Stimulated activated CD4-positive, alpha-beta T cell treated with anti-CD3 and anti-CD28 coated beads, Interleukin-1b, Interleukin-23, amount 100 ng/mL, for 48 hours (primary cell): ENCODE measurements at regions not wholly inside any gene's neighbourhood (a gene's known extent, or its start where the extent isn't known, plus 50 kb on each side); places are given as distances from the start of the nearest gene placed in this dataset.
A peak's percentile ranks its signal among the peaks of the same experiment; 100 is the strongest.
"Not testable (repeated sequence)": the region's sequence is repeated elsewhere in the genome, so short reads cannot be mapped to it uniquely, and the experiment has no call there.

Source experiments
- DNase-seq: peaks from one replicate; pipeline ENCODE4 v3.0.0-alpha.2; 2020

DNA sequence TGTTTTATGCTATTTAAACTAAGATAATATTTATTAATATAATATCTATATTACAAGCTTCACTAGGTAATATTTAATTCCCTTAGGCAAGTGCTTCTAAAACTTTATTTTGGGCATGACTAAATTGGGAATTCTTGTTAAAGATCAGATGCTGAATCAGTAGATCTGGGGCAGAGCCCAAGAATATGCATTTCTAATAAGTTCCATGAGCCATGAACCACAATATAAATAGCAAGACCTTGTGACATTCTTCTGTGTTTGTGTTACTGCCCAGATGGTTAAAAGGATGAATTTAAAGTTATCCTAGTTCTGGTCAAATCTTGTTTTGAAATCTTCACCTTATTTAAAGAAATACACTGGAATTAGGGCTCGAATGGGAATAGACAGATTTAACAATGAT, 258.4 kb upstream of the CACNA2D1 start:
- DNase-seq = no peak

- DNase-seq = no peak
Measured at GRCh38 chr7:82700741-82701140, 257.2 kb upstream of the CACNA2D1 start.

- DNase-seq = no peak
Measured at GRCh38 chr7:82699773-82700186, 256.2 kb upstream of the CACNA2D1 start.

DNA sequence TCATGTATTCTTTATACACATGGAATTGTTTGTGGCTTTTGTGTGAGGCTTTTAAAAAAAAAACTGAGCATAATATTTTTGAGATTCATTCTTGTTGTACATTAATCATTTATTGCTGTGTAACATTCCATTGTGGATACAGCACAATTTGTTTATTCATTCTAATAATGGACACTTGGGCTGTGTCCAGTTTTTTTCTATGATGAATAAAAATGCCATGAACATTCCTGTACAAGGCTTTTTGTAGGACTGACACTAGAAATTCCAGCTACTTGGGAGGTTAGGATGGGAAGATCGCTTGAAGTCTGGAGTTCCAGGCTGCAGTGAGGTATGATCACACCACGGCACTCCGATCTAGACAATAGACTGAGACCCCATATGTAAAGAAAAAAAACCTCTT, 254.3 kb upstream of the CACNA2D1 start:
- no peak for DNase-seq

GRCh38 chr7:82696631-82697030, 253.1 kb upstream of the CACNA2D1 start:
- DNase-seq = no peak

- DNase-seq = no peak
Measured at GRCh38 chr7:82694022-82694421, 250.4 kb upstream of the CACNA2D1 start.

DNA sequence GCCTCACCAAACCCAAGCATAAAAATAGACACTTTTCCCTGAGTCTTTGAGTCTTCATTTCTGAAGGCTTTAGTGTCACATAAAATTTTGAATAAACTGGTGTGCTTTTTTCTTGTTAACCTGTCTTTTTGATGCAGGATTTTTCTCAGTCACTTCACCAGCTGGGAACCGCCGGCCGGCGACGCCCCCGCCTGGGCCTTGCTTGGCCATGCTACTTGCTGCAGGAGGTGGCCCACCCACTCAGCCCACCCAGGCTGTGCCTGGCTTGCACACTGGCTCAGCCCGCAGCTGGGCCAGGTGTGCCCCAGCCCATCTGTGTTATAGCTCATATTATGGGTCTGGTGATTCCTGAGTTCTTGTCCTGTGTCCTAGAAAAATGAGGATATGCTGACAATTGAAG, 247.4 kb upstream of the CACNA2D1 start:
- no peak for DNase-seq

DNA sequence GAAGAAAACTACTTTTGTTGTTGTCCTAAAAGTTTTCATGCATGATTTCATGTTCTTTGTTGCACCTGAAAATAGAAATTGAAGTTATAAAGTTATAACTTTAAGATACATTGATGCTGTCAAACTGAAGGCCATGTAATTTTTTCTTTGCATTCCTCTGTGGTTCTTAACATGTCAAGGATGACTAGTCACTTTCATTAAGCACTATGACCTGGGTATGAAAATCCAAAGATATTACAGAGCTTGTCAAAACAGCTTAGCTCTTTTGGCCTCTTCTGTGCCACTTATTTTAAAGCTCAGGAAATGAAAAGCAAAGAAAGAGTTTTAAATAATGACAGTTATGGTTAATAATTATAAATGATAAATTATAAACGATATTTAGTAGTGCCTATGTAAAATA, 241.6 kb upstream of the CACNA2D1 start:
- DNase-seq = no peak

GRCh38 chr7:82678716-82679115, 235.1 kb upstream of the CACNA2D1 start:
- no peak for DNase-seq

DNA sequence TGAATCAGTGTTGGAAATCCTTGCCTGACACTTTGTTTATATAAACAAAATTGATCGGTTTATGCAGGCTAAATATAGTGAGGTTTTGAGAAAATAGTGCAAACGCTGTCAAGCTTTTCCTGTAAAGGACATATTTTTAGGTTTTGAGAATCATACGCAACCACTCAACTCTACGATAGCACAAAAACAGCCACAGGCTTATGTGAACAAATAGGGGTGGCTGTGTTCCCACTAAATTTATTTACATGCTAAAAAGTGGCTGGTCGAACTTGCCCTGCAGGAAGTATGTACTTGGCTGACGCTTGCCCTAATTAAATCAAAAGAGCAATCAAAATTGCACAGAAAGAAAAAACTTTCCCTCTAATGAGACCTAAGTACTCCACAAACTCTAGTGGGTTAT, 234.7 kb upstream of the CACNA2D1 start:
- no peak for DNase-seq

DNA sequence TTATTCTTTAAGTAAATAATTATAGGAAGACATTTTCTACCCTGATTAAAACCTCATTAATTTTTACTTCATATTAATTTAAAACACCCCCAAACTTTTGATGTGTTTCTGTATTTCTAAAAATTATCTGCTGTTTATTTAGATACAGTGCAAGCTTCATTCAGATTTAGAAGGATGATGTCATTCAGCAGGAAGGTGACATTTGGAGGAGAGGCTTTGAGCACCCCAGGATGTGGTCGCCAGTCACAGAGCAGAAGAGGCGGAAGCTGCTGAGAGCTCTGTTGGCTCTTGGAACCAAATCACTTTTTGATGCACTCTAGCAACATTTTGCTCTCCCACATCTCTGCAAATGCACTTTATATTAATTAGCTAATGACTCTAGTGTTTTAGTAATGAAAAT, 233.9 kb upstream of the CACNA2D1 start:
- DNase-seq = peak; percentile 30

- DNase-seq = no peak
Measured at GRCh38 chr7:82676777-82677463, 233.3 kb upstream of the CACNA2D1 start.

DNA sequence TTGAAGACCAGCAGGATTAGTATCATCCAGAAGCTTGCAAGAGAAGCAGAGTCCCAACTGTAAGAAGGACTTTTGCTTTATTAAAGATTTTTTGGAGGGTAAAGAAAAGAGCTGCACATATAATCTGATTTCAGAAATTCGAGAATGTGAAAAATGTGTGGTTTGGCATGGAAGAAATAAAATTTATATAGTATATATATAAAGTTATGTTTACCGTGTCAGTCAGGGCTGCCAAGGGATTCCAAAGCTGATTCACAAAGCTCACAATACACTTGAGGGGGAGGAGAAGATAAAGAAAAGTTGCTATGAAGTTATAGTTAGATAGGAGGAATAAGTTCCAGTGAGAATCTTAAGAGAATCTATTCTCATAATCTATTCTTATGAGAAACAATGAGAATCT, 231.8 kb upstream of the CACNA2D1 start:
- DNase-seq = no peak

DNA sequence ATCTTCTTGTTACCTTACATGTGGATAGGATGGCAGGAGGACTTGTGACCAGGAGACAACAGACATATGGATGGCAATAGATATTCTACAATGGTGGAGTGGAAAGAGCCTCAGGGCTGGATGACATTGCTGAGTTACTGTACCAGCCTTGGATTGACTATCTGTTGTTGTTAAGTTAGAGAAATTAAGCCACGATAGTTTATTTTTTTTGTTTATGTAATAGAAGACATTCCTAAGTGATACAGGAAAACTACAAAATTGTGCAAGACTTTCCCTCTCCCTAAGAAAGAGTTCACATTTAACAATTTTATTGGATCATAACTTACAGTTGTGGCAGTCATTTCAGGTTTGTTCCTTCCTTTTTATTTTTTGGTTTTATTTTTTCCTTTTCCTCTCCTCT, 230.7 kb upstream of the CACNA2D1 start:
- DNase-seq = no peak

DNA sequence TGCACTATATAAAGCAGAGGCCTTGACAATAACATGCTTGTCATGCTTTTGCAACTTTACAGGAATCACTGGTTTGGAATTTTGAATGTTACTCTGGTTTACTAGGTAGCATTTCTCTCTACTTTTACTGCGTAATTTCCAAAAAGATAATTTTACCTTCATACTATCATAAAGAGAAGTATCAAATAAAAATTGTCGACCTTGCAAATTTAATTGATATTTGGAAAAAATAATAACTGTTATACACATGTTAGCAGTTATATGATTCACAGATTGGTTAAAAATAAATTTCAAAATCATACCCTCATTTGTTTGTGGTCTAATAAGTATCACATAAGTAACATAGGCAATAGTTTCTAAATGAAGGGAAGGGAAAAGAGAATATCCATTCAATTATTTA, 228.5 kb upstream of the CACNA2D1 start:
- no peak for DNase-seq

DNA sequence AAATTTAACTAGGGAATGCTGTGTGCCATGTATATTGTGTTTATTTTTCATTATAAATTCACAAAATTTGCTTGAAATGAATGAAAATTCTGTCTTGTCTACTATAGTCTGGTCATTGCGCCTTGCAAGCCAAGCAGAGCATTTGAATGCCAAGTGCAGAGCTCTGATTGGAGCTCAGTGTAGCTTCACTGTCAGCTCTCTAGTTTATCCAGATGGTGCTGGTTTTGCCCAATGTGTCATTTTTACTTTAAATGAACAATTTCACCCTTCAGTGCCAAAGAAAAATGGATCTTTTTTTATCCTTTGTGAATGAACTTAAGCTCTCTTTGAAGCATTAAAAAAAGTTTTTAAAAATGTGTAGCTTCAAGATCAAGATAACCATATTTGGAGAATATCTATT, 225.6 kb upstream of the CACNA2D1 start:
- DNase-seq = no peak

- no peak for DNase-seq
Measured at GRCh38 chr7:82668676-82669075, 225.1 kb upstream of the CACNA2D1 start.

- no peak for DNase-seq
Measured at GRCh38 chr7:82665966-82666507, 222.5 kb upstream of the CACNA2D1 start.

DNA sequence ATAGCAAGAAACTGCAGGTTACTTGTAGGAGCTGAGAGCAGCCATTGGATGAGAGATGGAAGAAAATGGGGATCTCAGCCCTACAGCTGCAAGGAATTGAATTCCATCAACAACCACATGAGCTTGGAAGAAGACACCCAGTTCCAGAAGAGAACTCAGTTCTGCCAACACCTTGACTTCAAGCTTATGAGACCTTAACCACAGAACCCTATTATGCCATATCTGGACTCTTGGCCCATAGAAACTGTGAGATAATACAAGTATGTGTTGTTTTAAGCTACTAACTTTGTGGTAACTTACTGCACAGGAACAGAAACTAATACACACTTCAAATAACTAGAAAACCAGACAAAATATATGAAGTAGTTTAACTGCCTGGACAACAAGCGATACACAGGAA, 212.4 kb upstream of the CACNA2D1 start:
- DNase-seq = no peak

- DNase-seq = not testable (repeated sequence)
Measured at GRCh38 chr7:82650095-82650494, 206.5 kb upstream of the CACNA2D1 start.

- DNase-seq = no peak
Measured at GRCh38 chr7:82633592-82633991, 190.0 kb upstream of the CACNA2D1 start.

DNA sequence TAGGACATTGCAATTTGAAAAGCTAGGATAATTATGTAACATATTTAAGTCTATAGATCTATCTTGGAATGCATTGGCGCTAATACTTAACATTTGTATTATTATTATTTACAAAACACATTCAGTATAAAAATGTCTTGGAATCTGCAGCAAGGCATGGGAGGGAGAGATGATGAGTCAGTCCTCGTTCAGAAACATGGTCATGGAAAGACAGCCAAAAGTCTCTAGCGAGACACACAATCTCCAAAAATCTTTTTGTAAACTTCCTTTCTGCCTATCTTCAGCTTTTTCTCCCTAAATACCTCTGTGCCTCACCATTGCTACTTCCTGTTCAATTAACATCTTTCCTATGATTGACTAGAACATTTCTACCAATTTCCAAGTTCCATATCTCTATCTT, 188.4 kb upstream of the CACNA2D1 start:
- DNase-seq = no peak

DNA sequence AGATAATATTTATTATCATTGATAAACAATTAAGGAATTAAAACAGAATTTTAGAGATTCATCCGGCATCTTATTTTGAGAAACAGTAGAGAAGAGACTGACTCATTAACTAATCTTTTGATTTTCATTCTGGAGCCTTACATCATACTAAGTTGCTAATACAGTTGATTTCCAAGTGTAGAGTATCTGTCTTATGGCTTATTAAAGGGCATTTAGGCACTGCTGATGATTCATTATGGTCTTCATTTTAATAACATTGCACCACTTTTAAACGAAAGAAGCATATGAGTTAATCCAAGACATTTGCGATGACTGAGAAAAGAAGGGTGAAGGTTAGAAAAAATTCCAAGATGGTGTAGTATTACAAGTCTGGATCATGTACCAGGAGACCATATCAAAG, 186.0 kb upstream of the CACNA2D1 start:
- DNase-seq = no peak

DNA sequence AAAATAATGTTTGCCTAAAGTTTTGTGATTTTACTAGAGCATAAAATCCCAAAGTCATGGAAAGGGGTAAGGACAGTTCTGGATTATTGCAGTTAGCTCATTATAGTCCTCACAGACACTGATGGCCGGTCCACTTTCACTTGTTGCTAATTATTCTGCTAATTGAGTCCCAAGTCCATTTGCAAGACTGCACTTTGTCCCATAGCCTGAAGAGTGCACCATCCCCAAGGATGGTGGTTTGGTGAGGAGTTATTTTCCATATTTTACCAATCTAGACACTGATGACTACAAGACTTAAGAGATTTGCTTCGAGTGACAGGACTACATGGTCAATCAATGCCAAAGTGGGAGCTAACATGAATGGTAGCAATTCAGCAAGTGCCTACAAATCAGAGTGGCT, 181.8 kb upstream of the CACNA2D1 start:
- DNase-seq = no peak

DNA sequence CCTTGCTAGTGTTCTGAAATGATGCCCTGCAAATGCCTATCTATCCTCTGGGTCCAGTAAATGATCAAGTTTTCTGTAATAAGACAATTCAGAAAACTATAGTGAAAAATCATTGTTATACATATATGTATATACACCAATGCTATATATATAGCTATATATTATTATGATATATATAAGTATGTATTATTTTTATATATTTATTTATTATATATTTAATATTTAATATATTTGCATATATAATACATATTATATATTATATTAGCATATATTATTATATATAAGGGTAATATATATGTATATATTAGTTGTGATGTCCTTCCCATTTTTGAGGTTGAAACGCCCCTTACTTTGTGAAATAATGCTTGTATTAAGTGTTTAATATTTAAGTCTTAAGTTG, 181.4 kb upstream of the CACNA2D1 start:
- DNase-seq = no peak
